HG02870 (cell line): ENCODE measurements at regions not wholly inside any gene's neighbourhood (a gene's known extent, or its start where the extent isn't known, plus 50 kb on each side); places are given as distances from the start of the nearest gene placed in this dataset.
"Not testable (repeated sequence)": the region's sequence is repeated elsewhere in the genome, so short reads cannot be mapped to it uniquely, and the experiment has no call there.

ENCODE experiments used
- ATAC-seq: cut with Tn5 transposase; IDR thresholded peaks from one replicate; pipeline ENCODE4 v1.9.1; 2021; ENCODE audit warnings: mild to moderate bottlenecking, moderate library complexity; ENCODE audit not compliant: unreplicated experiment

GRCh38 chr7:113331155-113331898 lies 213.0 kb upstream of the SMIM30 start:
- no peak for ATAC-seq

GRCh38 chr7:113321201-113321600 lies 202.8 kb upstream of the SMIM30 start:
- ATAC-seq: no peak

GRCh38 chr7:113320419-113320818 lies 202.1 kb upstream of the SMIM30 start:
- ATAC-seq: no peak

GRCh38 chr7:113314594-113314993 lies 196.2 kb upstream of the SMIM30 start:
- ATAC-seq: no peak

GRCh38 chr7:113308399-113308798 lies 190.0 kb upstream of the SMIM30 start:
- ATAC-seq: no peak

GRCh38 chr7:113307147-113307546 lies 188.8 kb upstream of the SMIM30 start:
- ATAC-seq: no peak

GRCh38 chr7:113306302-113306701 lies 187.9 kb upstream of the SMIM30 start:
- ATAC-seq: no peak

- ATAC-seq: no peak
Observed at GRCh38 chr7:113304104-113304503, 185.8 kb upstream of the SMIM30 start.

- not testable (repeated sequence) for ATAC-seq
Observed at GRCh38 chr7:113303388-113303787, 185.0 kb upstream of the SMIM30 start.

GRCh38 chr7:113301983-113302382 lies 183.6 kb upstream of the SMIM30 start:
- no peak for ATAC-seq

GRCh38 chr7:113301141-113301540 lies 182.8 kb upstream of the SMIM30 start:
- no peak for ATAC-seq

GRCh38 chr7:113299748-113300147 lies 181.4 kb upstream of the SMIM30 start:
- ATAC-seq: no peak

GRCh38 chr7:113298501-113298900 lies 180.1 kb upstream of the SMIM30 start:
- ATAC-seq: no peak

- no peak for ATAC-seq
Observed at GRCh38 chr7:113294750-113295149, 176.4 kb upstream of the SMIM30 start.

- no peak for ATAC-seq
Observed at GRCh38 chr7:113292105-113292504, 173.8 kb upstream of the SMIM30 start.

- ATAC-seq: no peak
Observed at GRCh38 chr7:113291058-113291457, 172.7 kb upstream of the SMIM30 start.

GRCh38 chr7:113289140-113289740 lies 170.9 kb upstream of the SMIM30 start:
- peak; percentile 65 for ATAC-seq

GRCh38 chr7:113285411-113285810 lies 167.1 kb upstream of the SMIM30 start:
- ATAC-seq: no peak

- no peak for ATAC-seq
Observed at GRCh38 chr7:113283861-113284260, 165.5 kb upstream of the SMIM30 start.

- ATAC-seq: peak; percentile 95
Observed at GRCh38 chr7:113282875-113283274, 164.5 kb upstream of the SMIM30 start.

- ATAC-seq: no peak
Observed at GRCh38 chr7:113281223-113281622, 162.9 kb upstream of the SMIM30 start.

GRCh38 chr7:113279256-113279655 lies 160.9 kb upstream of the SMIM30 start:
- ATAC-seq: no peak

GRCh38 chr7:113270790-113271189 lies 152.4 kb upstream of the SMIM30 start:
- no peak for ATAC-seq
